Suprapubic skin (tissue), 4 donors: ENCODE measurements at regions not wholly inside any gene's neighbourhood (a gene's known extent, or its start where the extent isn't known, plus 50 kb on each side); places are given as distances from the start of the nearest gene placed in this dataset.

Source experiments
- CTCF ChIP-seq, 2 donors: fragments of 200-600 bp in 1 of 2; fragments of 450-650 bp in 1 of 2; sonication (generic) in 1 of 2; IDR thresholded peaks; one replicate each; pipeline ENCODE4 v1.5.1; 2016 to 2019; ENCODE audit warnings: antibody characterized with exemption in 2 of 2, mild to moderate bottlenecking in 1 of 2, moderate library complexity in 1 of 2
- EP300 ChIP-seq: sonication (generic); formaldehyde crosslinking; IDR thresholded peaks from one replicate; pipeline ENCODE4 v1.6.1; 2017; ENCODE audit warnings: antibody characterized with exemption
- POLR2AphosphoS5 ChIP-seq, 3 donors: sonication (generic); formaldehyde crosslinking; IDR thresholded peaks; one replicate each; pipeline ENCODE4 v1.6.1; 2017; ENCODE audit warnings: antibody characterized with exemption in 3 of 3

GRCh38 chr7:46215987-46216567 is 295.0 kb upstream of the IGFBP3 start:
- TF ChIP-seq CTCF (IDR thresholded peaks at IDR 0.05) (no peak), EP300 (no peak), POLR2AphosphoS5 (IDR thresholded peaks at IDR 0.05) (no peak)
